WTC11 (cell line): ENCODE measurements at regions not wholly inside any gene's neighbourhood (a gene's known extent, or its start where the extent isn't known, plus 50 kb on each side); places are given as distances from the start of the nearest gene placed in this dataset.
A peak's percentile ranks its signal among the peaks of the same experiment; 100 is the strongest.

Source experiments
- ATAC-seq: fragments of 200-7000 bp; cut with Tn5 transposase; 2 replicates; pipeline ENCODE4 v1.10.0; 2021; ENCODE audit warnings: mild to moderate bottlenecking, moderate library complexity
- CTCF ChIA-PET: fragments of 300-600 bp; sonication (Branson Sonifier 250); formaldehyde crosslinking; loops from one replicate; lab custom pipeline; 2021; ENCODE audit warnings: antibody characterized with exemption; lab: Charles Lee
- POLR2A ChIA-PET: fragments of 350-600 bp; sonication (Branson Sonifier 250); formaldehyde crosslinking; loops from one replicate; lab custom pipeline; 2021; ENCODE audit warnings: antibody characterized with exemption; lab: Charles Lee
- DNase-seq: peaks from one replicate; pipeline ENCODE4 v3.0.0; 2021; ENCODE audit warnings: low spot score
- H3K27ac Mint-ChIP-seq: 2 replicates; pipeline ENCODE4 v1.8.0; 2021; ENCODE audit warnings: mixed read lengths
- H3K27me3 Mint-ChIP-seq: 2 replicates; pipeline ENCODE4 v1.8.0; 2021; ENCODE audit warnings: low read depth, mild to moderate bottlenecking, moderate library complexity, mixed read lengths
- H3K36me3 Mint-ChIP-seq: 2 replicates; pipeline ENCODE4 v1.8.0; 2021; ENCODE audit warnings: mixed read lengths
- H3K4me1 Mint-ChIP-seq: 2 replicates; pipeline ENCODE4 v1.8.0; 2022; ENCODE audit warnings: mixed read lengths
- H3K4me3 Mint-ChIP-seq: 2 replicates; pipeline ENCODE4 v1.8.0; 2021; ENCODE audit warnings: mild to moderate bottlenecking, moderate library complexity, mixed read lengths
- H3K9me3 Mint-ChIP-seq: 2 replicates; pipeline ENCODE4 v1.8.0; 2021; ENCODE audit warnings: mixed read lengths
- AFF4 ChIP-seq: sonication (generic); formaldehyde crosslinking; IDR thresholded peaks from 2 replicates; pipeline ENCODE4 v1.8.1; 2023; ENCODE audit warnings: mild to moderate bottlenecking, missing genetic modification reagents, borderline replicate concordance
- ATF2 ChIP-seq: sonication (generic); formaldehyde crosslinking; IDR thresholded peaks from 2 replicates; pipeline ENCODE4 v1.8.1; 2022; ENCODE audit warnings: low read depth, missing genetic modification reagents, borderline replicate concordance
- ATF6 ChIP-seq: sonication (generic); formaldehyde crosslinking; IDR thresholded peaks from 2 replicates; pipeline ENCODE4 v1.8.1; 2023; ENCODE audit warnings: mild to moderate bottlenecking, missing genetic modification reagents
- CREM ChIP-seq: sonication (generic); formaldehyde crosslinking; IDR thresholded peaks from 2 replicates; pipeline ENCODE4 v1.8.1; 2022; ENCODE audit warnings: mild to moderate bottlenecking, missing genetic modification reagents, moderate library complexity
- E2F1 ChIP-seq: sonication (generic); formaldehyde crosslinking; IDR thresholded peaks from 2 replicates; pipeline ENCODE4 v1.8.0; 2022; ENCODE audit warnings: mild to moderate bottlenecking, missing genetic modification reagents
- GRHL2 ChIP-seq: fragments of 250-450 bp; sonication (Bioruptor Pico); IDR thresholded peaks from 2 replicates; pipeline ENCODE4 v1.8.0; 2022; ENCODE audit warnings: mild to moderate bottlenecking, moderate library complexity; ENCODE audit not compliant: insufficient replicate concordance, severe bottlenecking
- HMGA2 ChIP-seq: fragments of 250-450 bp; sonication (Bioruptor Pico); IDR thresholded peaks from 2 replicates; pipeline ENCODE4 v1.4.0; 2021; ENCODE audit warnings: mild to moderate bottlenecking, moderate library complexity
- HMGXB4 ChIP-seq: sonication (generic); formaldehyde crosslinking; IDR thresholded peaks from 2 replicates; pipeline ENCODE4 v1.8.1; 2023; ENCODE audit warnings: mild to moderate bottlenecking, moderate library complexity, missing genetic modification reagents
- MYBL2 ChIP-seq: sonication (generic); formaldehyde crosslinking; IDR thresholded peaks from 2 replicates; pipeline ENCODE4 v1.8.1; 2023; ENCODE audit warnings: mild to moderate bottlenecking, moderate library complexity, missing genetic modification reagents
- NFE2L1 ChIP-seq: sonication (generic); formaldehyde crosslinking; IDR thresholded peaks from 2 replicates; pipeline ENCODE4 v1.8.1; 2023; ENCODE audit warnings: missing genetic modification reagents
- PREB ChIP-seq: sonication (generic); formaldehyde crosslinking; IDR thresholded peaks from 2 replicates; pipeline ENCODE4 v1.8.1; 2022; ENCODE audit warnings: mild to moderate bottlenecking, missing genetic modification reagents, moderate library complexity, borderline replicate concordance
- PRRX2 ChIP-seq: fragments of 250-450 bp; sonication (Bioruptor Pico); IDR thresholded peaks from 2 replicates; pipeline ENCODE4 v1.8.0; 2021; ENCODE audit warnings: mild to moderate bottlenecking
- SMAD3 ChIP-seq: sonication (generic); formaldehyde crosslinking; IDR thresholded peaks from 2 replicates; pipeline ENCODE4 v1.8.0; 2022; ENCODE audit warnings: missing genetic modification reagents, mild to moderate bottlenecking, borderline replicate concordance
- SOX15 ChIP-seq: fragments of 250-450 bp; sonication (Bioruptor Pico); IDR thresholded peaks from 2 replicates; pipeline ENCODE4 v1.9.0; 2021; ENCODE audit warnings: mild to moderate bottlenecking
- SP1 ChIP-seq: sonication (generic); formaldehyde crosslinking; conservative IDR thresholded peaks from 2 replicates; pipeline ENCODE4 v1.8.1; 2022; ENCODE audit warnings: missing genetic modification reagents
- TEAD4 ChIP-seq: sonication (generic); formaldehyde crosslinking; IDR thresholded peaks from 2 replicates; pipeline ENCODE4 v1.8.0; 2022; ENCODE audit warnings: mild to moderate bottlenecking, missing genetic modification reagents
- ZNF138 ChIP-seq: sonication (generic); formaldehyde crosslinking; conservative IDR thresholded peaks from 2 replicates; pipeline ENCODE4 v1.8.1; 2022; ENCODE audit warnings: mild to moderate bottlenecking, moderate library complexity, missing genetic modification reagents
- ZNF281 ChIP-seq: sonication (generic); formaldehyde crosslinking; IDR thresholded peaks from 2 replicates; pipeline ENCODE4 v1.8.0; 2023; ENCODE audit warnings: mild to moderate bottlenecking, missing genetic modification reagents
- ZNF416 ChIP-seq: fragments of 250-450 bp; sonication (Bioruptor Pico); IDR thresholded peaks from 2 replicates; pipeline ENCODE4 v1.9.0; 2021; ENCODE audit warnings: mild to moderate bottlenecking, inconsistent platforms
- ZNF671 ChIP-seq: fragments of 250-450 bp; sonication (Bioruptor Pico); IDR thresholded peaks from 2 replicates; pipeline ENCODE4 v1.8.0; 2021; ENCODE audit warnings: mild to moderate bottlenecking

- peaks cover 7% of the 10 kb centered on the region for H3K9me3 Mint-ChIP-seq
- no peaks in the 10 kb centered on the region for H3K27me3 Mint-ChIP-seq
- ChIA-PET POLR2A (interaction anchor here (0.5 to 0.7 kb wide), 2 partner anchors 492 to 553 kb away, joined by 3 to 4 read pairs; no protein-coding TSS in a partner anchor), CTCF (interaction anchor here (0.7 to 1.9 kb wide), 3 partner anchors 19 to 259 kb away, joined by 3 to 6 read pairs (median 3); no protein-coding TSS in a partner anchor)
- H3K4me1 Mint-ChIP-seq = peaks cover 32% of the 10 kb centered on the region
- H3K36me3 Mint-ChIP-seq = peaks cover 12% of the 10 kb centered on the region
- DNase-seq (peak; percentile 19), ATAC-seq (peak; percentile 94)
- peak overlapping the region; percentile 15; the same call in 1 of the 2 replicates for H3K4me3 Mint-ChIP-seq
- no peak for TF ChIP-seq MYBL2 (CRISPR knock-in tag)
- no peak for TF ChIP-seq GRHL2 (CRISPR knock-in tag)
- H3K27ac Mint-ChIP-seq = peak overlapping the region; percentile 73; the same call in 1 of the 2 replicates
Observed at GRCh38 chr5:125575891-125576505, 829.6 kb upstream of the ZNF608 start.

GRCh38 chr5:125576822-125577221 lies 830.4 kb upstream of the ZNF608 start:
- H3K27ac Mint-ChIP-seq = no peak overlapping the region
- H3K4me3 Mint-ChIP-seq = no peak overlapping the region

More at GRCh38 chr5:125576822-125577221, 830.4 kb upstream of the ZNF608 start:
- ChIA-PET CTCF (interaction anchor here (1.3 kb wide), 1 partner anchor 20 kb away, joined by 3 read pairs; no protein-coding TSS in a partner anchor), POLR2A (no interaction called here)
- no peak for TF ChIP-seq HMGXB4 (CRISPR knock-in tag)
- TF ChIP-seq E2F1 (CRISPR knock-in tag) = no peak
- TF ChIP-seq SOX15 = no peak
- TF ChIP-seq ATF2 = no peak
- no peak for TF ChIP-seq AFF4 (CRISPR knock-in tag)
- no peak for TF ChIP-seq NFE2L1 (CRISPR knock-in tag)
- TF ChIP-seq CREM (CRISPR knock-in tag) = no peak
- TF ChIP-seq ZNF671 (CRISPR knock-in tag) = no peak
- no peak for TF ChIP-seq SP1
- no peak for TF ChIP-seq ATF6
- no peak for TF ChIP-seq SMAD3 (CRISPR knock-in tag)
- TF ChIP-seq TEAD4 (CRISPR knock-in tag) = no peak
- no peak for TF ChIP-seq PRRX2 (CRISPR knock-in tag)
- TF ChIP-seq PREB = no peak
- TF ChIP-seq HMGA2 (CRISPR knock-in tag) = no peak
- no peak for TF ChIP-seq ZNF281 (CRISPR knock-in tag)
- TF ChIP-seq ZNF138 = no peak
- no peak for TF ChIP-seq ZNF416 (CRISPR knock-in tag)
- Mint-ChIP-seq H3K27me3 (no peaks in the 10 kb centered on the region), H3K36me3 (peaks cover 8% of the 10 kb centered on the region), H3K9me3 (peaks cover 5% of the 10 kb centered on the region), H3K4me1 (peaks cover 32% of the 10 kb centered on the region)
- ATAC-seq (no peak), DNase-seq (no peak)
